ENCODE measurements at regions not wholly inside any gene's neighbourhood (a gene's known extent, or its start where the extent isn't known, plus 50 kb on each side); places are given as distances from the start of the nearest gene placed in this dataset.

DNA sequence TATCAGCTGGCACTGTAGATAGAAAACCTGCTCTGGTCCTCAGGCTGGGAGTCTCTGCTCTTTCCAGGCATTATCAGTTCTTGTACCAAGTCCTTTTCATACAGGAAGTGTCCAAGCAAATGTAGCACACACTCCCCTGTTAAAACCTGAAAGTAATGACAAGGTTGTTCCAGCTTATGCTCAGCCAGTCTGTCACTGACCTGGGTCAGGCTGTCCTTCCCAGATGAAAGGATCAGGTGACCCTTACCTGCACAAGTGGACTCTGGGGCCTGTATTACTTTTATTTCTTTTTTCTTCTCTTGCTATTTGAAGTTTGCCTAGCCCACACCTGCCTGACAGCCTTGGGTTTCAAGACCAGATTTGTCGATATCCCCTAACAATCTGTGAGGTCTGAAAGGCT lies 156.3 kb upstream of the SESN3 start:
- Histone ChIP-seq H3K27me3 (ENCODE audit: control insufficient read depth in 1 of 2, insufficient read depth in 2 of 2, low read length in 2 of 2) (no peaks in the 10 kb centered on the region), H3K27ac (ENCODE audit: low read length) (no peak overlapping the region), H3K9me3 (ENCODE audit: control insufficient read depth in 2 of 2, low read length in 2 of 2) (no peaks in the 10 kb centered on the region), H3K4me3 (ENCODE audit: low read length in 2 of 2) (no peak overlapping the region), H3K36me3 (ENCODE audit: control insufficient read depth in 2 of 2, insufficient read depth in 2 of 2, low read length in 2 of 2) (no peaks in the 10 kb centered on the region), H3K4me1 (ENCODE audit: control insufficient read depth, insufficient read depth, low read length) (no peaks in the 10 kb centered on the region), H3K9ac (ENCODE audit: low read length in 2 of 2) (no peak overlapping the region)

DNA sequence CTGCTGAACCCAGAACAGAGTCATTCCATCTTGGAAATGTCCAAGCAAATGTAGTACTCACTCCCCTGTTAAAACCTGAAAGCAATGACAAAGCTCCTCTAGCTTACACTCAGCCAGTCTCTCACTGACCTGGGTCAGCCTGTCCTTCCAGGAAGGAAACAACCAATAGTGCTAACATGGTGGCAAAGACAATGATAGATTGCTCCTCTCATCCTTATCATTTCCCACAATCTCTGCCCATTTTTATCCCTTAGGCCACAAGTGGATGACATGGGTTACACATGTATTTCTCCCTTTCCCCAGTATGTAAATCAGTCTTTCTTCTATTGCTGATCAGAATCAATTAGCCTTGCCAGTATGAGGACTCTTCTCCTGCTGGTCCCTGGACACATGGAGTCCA lies 154.6 kb upstream of the SESN3 start:
- Histone ChIP-seq H3K9ac (ENCODE audit: low read length in 2 of 2) (no peak overlapping the region), H3K27ac (ENCODE audit: low read length) (no peak overlapping the region), H3K36me3 (ENCODE audit: control insufficient read depth in 2 of 2, insufficient read depth in 2 of 2, low read length in 2 of 2) (no peaks in the 10 kb centered on the region), H3K4me3 (ENCODE audit: low read length in 2 of 2) (no peak overlapping the region), H3K9me3 (ENCODE audit: control insufficient read depth in 2 of 2, low read length in 2 of 2) (no peaks in the 10 kb centered on the region), H3K27me3 (ENCODE audit: control insufficient read depth in 1 of 2, insufficient read depth in 2 of 2, low read length in 2 of 2) (no peaks in the 10 kb centered on the region), H3K4me1 (ENCODE audit: control insufficient read depth, insufficient read depth, low read length) (no peaks in the 10 kb centered on the region)

DNA sequence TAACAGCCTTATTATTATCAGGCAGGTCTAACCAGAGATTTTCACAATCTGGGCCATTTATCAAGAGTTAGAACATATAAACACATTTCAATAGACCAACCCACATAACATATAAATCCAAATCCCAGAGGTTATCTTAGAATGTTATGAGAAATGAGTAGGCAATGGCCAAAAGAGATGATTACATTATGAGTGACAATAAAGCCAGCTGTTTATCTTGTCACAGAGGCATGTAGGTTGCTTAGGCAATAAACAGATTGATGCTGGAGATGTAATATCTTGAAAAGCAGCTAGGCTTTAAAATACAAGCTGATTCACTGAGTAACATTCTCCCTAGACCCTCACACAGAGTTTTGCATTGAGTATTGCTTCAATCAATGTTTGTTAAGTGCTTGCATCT lies 148.5 kb upstream of the SESN3 start:
- H3K9ac ChIP-seq (ENCODE audit: low read length in 2 of 2) = no peak overlapping the region
- no peaks in the 10 kb centered on the region for H3K27me3 ChIP-seq (ENCODE audit: control insufficient read depth in 1 of 2, insufficient read depth in 2 of 2, low read length in 2 of 2)
- H3K4me1 ChIP-seq (ENCODE audit: control insufficient read depth, insufficient read depth, low read length) = no peaks in the 10 kb centered on the region
- H3K4me3 ChIP-seq (ENCODE audit: low read length in 2 of 2) = no peak overlapping the region
- no peaks in the 10 kb centered on the region for H3K36me3 ChIP-seq (ENCODE audit: control insufficient read depth in 2 of 2, insufficient read depth in 2 of 2, low read length in 2 of 2)
- H3K9me3 ChIP-seq (ENCODE audit: control insufficient read depth in 2 of 2, low read length in 2 of 2) = no peaks in the 10 kb centered on the region
- no peak overlapping the region for H3K27ac ChIP-seq (ENCODE audit: low read length)

DNA sequence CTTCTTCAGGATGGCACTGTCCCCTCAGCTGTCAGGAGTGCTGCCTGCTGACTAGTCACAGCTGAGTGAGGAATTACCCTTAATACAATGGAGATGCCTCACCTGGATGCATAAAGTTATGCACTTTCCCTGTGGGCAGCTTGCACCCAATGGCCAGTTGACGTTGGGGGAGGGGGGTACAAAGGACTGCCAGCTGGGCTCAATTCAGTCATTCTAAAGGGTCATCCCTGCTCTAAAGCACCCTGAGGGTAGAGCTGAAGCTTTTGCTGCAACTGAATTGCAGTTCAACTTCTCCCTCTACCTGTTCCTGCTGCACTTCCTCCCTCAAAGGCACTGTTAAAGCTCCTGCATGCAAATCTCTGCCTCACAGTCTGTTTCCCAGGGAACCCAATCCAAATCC lies 147.8 kb upstream of the SESN3 start:
- Histone ChIP-seq H3K4me1 (ENCODE audit: control insufficient read depth, insufficient read depth, low read length) (no peaks in the 10 kb centered on the region), H3K4me3 (ENCODE audit: low read length in 2 of 2) (no peak overlapping the region), H3K9ac (ENCODE audit: low read length in 2 of 2) (no peak overlapping the region), H3K27me3 (ENCODE audit: control insufficient read depth in 1 of 2, insufficient read depth in 2 of 2, low read length in 2 of 2) (no peaks in the 10 kb centered on the region), H3K36me3 (ENCODE audit: control insufficient read depth in 2 of 2, insufficient read depth in 2 of 2, low read length in 2 of 2) (no peaks in the 10 kb centered on the region), H3K9me3 (ENCODE audit: control insufficient read depth in 2 of 2, low read length in 2 of 2) (no peaks in the 10 kb centered on the region), H3K27ac (ENCODE audit: low read length) (no peak overlapping the region)

DNA sequence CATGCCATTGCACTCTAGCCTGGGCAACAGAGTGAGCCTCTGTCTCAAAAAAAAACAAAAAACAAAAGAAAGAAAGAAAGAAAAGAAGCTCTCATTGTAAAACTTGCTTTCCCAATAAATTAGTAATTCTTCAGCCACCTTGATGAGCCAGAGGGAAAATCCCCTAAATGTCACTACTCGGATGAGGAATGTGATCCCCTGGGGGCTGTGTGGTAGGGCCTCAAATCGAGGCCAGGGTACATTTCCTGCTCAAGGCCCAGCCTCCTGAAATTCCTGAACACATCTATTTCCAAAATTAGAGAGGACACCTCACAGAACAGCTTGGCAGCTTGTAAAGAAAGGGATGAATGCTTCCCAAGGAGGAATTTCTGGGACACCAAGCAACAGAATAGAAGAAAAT lies 147.1 kb upstream of the SESN3 start:
- H3K4me3 ChIP-seq (ENCODE audit: low read length in 2 of 2) = no peak overlapping the region
- H3K9ac ChIP-seq (ENCODE audit: low read length in 2 of 2) = no peak overlapping the region
- no peaks in the 10 kb centered on the region for H3K4me1 ChIP-seq (ENCODE audit: control insufficient read depth, insufficient read depth, low read length)
- H3K27me3 ChIP-seq (ENCODE audit: control insufficient read depth in 1 of 2, insufficient read depth in 2 of 2, low read length in 2 of 2) = no peaks in the 10 kb centered on the region
- H3K27ac ChIP-seq (ENCODE audit: low read length) = no peak overlapping the region
- H3K36me3 ChIP-seq (ENCODE audit: control insufficient read depth in 2 of 2, insufficient read depth in 2 of 2, low read length in 2 of 2) = no peaks in the 10 kb centered on the region
- H3K9me3 ChIP-seq (ENCODE audit: control insufficient read depth in 2 of 2, low read length in 2 of 2) = no peaks in the 10 kb centered on the region

DNA sequence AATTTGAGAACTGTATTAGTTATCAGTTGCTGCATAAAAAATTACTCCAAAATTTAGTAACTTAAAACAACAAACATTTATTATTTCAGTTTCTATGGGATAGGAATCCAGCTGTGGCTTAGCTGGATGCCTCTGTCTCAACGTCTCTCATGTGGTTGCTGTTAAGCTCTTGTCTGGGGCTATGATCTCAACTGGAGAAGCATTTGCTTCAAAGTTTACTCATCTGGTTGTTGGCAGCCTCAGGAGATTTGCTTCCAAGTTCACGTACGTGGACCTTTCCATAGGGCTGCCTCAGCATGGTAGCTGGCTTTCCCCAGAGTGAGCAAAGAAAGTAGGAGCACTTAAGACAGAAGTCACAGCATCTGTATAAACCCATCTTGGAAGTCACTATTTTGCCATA lies 144.9 kb upstream of the SESN3 start:
- no peaks in the 10 kb centered on the region for H3K27me3 ChIP-seq (ENCODE audit: control insufficient read depth in 1 of 2, insufficient read depth in 2 of 2, low read length in 2 of 2)
- H3K9ac ChIP-seq (ENCODE audit: low read length in 2 of 2) = no peak overlapping the region
- H3K4me3 ChIP-seq (ENCODE audit: low read length in 2 of 2) = no peak overlapping the region

DNA sequence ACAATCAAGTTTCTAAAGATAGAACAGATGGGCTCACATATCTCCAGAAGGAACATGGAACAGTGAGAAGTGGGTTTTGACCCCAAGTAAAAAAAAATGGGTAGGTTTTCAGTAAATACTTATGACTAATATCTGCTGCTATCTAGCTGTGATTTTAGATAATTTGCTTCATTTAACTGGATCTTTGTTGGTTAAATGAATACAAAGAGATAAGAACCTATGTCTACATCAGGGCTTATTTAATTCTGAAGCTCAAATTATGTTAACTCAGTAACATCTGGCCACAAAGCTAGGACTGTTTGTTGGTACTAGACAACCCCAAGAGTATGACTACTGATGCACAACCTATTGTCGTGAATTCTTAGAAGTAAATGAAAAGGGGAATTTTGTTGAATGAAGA lies 144.4 kb upstream of the SESN3 start:
- Histone ChIP-seq H3K27ac (ENCODE audit: low read length) (no peak overlapping the region), H3K36me3 (ENCODE audit: control insufficient read depth in 2 of 2, insufficient read depth in 2 of 2, low read length in 2 of 2) (no peaks in the 10 kb centered on the region), H3K9ac (ENCODE audit: low read length in 2 of 2) (no peak overlapping the region), H3K27me3 (ENCODE audit: control insufficient read depth in 1 of 2, insufficient read depth in 2 of 2, low read length in 2 of 2) (no peaks in the 10 kb centered on the region), H3K9me3 (ENCODE audit: control insufficient read depth in 2 of 2, low read length in 2 of 2) (no peaks in the 10 kb centered on the region), H3K4me1 (ENCODE audit: control insufficient read depth, insufficient read depth, low read length) (no peaks in the 10 kb centered on the region), H3K4me3 (ENCODE audit: low read length in 2 of 2) (no peak overlapping the region)

More for the DNA sequence above, 144.9 kb upstream of the SESN3 start:
- Histone ChIP-seq H3K27ac (ENCODE audit: low read length) (no peak overlapping the region), H3K36me3 (ENCODE audit: control insufficient read depth in 2 of 2, insufficient read depth in 2 of 2, low read length in 2 of 2) (no peaks in the 10 kb centered on the region), H3K4me1 (ENCODE audit: control insufficient read depth, insufficient read depth, low read length) (no peaks in the 10 kb centered on the region), H3K9me3 (ENCODE audit: control insufficient read depth in 2 of 2, low read length in 2 of 2) (no peaks in the 10 kb centered on the region)

DNA sequence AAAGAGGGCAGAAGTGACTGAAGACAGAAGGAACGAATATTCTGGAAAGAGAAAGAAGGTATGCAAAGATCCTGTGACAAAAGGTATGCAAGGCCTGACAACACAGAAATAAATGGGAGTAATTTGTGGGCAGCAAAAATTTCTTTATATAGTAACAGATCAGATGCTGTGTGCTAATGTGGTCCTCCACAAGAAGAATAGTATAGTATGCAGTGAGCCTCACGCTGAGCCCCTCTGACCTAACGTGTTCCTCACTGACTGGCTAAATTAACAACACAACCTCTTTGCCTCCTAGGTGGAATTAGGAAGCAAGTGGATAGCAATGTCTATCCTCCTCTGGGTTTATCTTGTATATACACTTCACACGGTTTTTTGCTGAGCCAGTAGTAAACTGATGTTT lies 143.1 kb upstream of the SESN3 start:
- H3K36me3 ChIP-seq (ENCODE audit: control insufficient read depth in 2 of 2, insufficient read depth in 2 of 2, low read length in 2 of 2) = no peaks in the 10 kb centered on the region
- no peak overlapping the region for H3K9ac ChIP-seq (ENCODE audit: low read length in 2 of 2)
- no peaks in the 10 kb centered on the region for H3K4me1 ChIP-seq (ENCODE audit: control insufficient read depth, insufficient read depth, low read length)
- no peaks in the 10 kb centered on the region for H3K27me3 ChIP-seq (ENCODE audit: control insufficient read depth in 1 of 2, insufficient read depth in 2 of 2, low read length in 2 of 2)
- H3K27ac ChIP-seq (ENCODE audit: low read length) = no peak overlapping the region
- no peaks in the 10 kb centered on the region for H3K9me3 ChIP-seq (ENCODE audit: control insufficient read depth in 2 of 2, low read length in 2 of 2)
- H3K4me3 ChIP-seq (ENCODE audit: low read length in 2 of 2) = no peak overlapping the region

DNA sequence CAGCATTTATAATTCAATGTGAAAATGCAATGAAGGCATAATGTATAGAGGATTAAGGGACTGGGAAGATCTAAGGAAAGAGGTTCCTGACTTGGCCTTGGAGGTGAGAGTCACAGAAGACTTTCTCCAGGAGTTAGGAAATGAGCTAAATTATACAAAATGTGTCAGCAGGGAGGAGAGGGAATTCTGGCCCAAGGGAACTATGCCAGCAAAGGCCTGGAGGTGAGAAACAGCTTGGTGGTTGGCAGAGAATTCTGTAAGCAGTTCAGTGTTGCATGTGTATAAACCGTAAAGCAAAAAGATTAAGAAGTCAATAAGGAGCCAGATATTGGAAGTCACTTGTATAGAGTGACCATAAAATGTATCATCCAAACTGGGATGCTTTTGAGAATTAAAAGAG lies 142.2 kb upstream of the SESN3 start:
- H3K27ac ChIP-seq (ENCODE audit: low read length) = no peak overlapping the region
- no peaks in the 10 kb centered on the region for H3K9me3 ChIP-seq (ENCODE audit: control insufficient read depth in 2 of 2, low read length in 2 of 2)
- H3K9ac ChIP-seq (ENCODE audit: low read length in 2 of 2) = no peak overlapping the region
- H3K4me1 ChIP-seq (ENCODE audit: control insufficient read depth, insufficient read depth, low read length) = no peaks in the 10 kb centered on the region
- H3K36me3 ChIP-seq (ENCODE audit: control insufficient read depth in 2 of 2, insufficient read depth in 2 of 2, low read length in 2 of 2) = no peaks in the 10 kb centered on the region
- H3K27me3 ChIP-seq (ENCODE audit: control insufficient read depth in 1 of 2, insufficient read depth in 2 of 2, low read length in 2 of 2) = no peaks in the 10 kb centered on the region
- no peak overlapping the region for H3K4me3 ChIP-seq (ENCODE audit: low read length in 2 of 2)

DNA sequence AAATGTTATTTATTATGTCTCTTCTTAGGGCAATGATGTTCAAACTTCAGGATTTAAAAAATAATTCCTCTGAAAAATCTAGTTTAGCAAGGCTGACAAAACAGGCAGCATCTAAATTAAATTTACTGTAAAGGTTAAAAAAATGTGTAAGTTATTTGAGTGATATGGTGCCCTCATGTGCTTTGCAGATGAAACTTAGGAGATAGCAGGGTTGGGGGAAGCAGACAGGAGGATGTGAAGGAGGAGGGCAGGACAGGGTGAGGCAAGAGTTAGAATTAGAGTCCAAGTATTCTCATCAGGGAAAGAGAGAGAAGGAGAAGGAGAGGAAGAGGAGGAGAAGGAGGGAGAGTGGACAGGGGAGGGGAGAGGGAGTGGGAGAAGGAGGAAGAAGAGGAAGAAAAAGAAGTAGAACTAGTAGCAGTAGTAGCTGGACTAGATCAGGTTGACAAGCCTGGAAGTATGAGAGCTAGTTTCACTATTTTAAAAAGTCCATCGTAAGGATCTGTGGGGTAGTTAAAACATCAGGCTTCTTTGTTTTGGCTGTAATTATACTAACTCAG lies 141.2 kb upstream of the SESN3 start:
- Histone ChIP-seq H3K27me3 (ENCODE audit: control insufficient read depth in 1 of 2, insufficient read depth in 2 of 2, low read length in 2 of 2) (no peaks in the 10 kb centered on the region), H3K36me3 (ENCODE audit: control insufficient read depth in 2 of 2, insufficient read depth in 2 of 2, low read length in 2 of 2) (no peaks in the 10 kb centered on the region), H3K27ac (ENCODE audit: low read length) (no peak overlapping the region), H3K9ac (ENCODE audit: low read length in 2 of 2) (no peak overlapping the region), H3K4me1 (ENCODE audit: control insufficient read depth, insufficient read depth, low read length) (no peaks in the 10 kb centered on the region), H3K9me3 (ENCODE audit: control insufficient read depth in 2 of 2, low read length in 2 of 2) (no peaks in the 10 kb centered on the region), H3K4me3 (ENCODE audit: low read length in 2 of 2) (no peak overlapping the region)

DNA sequence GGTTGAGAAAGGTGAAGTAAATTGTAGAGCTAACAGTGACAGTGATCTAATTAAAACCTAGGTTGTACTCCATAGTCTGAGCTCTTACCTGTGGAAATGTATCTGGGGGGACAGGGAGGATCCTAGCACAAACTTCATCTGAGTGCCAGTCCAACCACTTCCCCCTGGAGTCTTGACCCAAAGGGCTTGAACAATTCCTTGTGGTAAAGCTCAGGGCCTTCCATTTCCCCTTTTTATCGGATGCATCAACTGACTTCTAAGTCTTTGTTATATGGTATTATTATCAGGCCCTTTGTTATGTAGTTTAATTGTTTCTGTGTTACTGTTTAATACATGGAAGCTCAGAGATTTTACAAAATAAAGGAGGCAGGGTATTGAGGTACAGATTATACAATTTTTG lies 140.2 kb upstream of the SESN3 start:
- Histone ChIP-seq H3K36me3 (ENCODE audit: control insufficient read depth in 2 of 2, insufficient read depth in 2 of 2, low read length in 2 of 2) (no peaks in the 10 kb centered on the region), H3K9ac (ENCODE audit: low read length in 2 of 2) (no peak overlapping the region), H3K4me3 (ENCODE audit: low read length in 2 of 2) (no peak overlapping the region), H3K9me3 (ENCODE audit: control insufficient read depth in 2 of 2, low read length in 2 of 2) (no peaks in the 10 kb centered on the region), H3K27me3 (ENCODE audit: control insufficient read depth in 1 of 2, insufficient read depth in 2 of 2, low read length in 2 of 2) (no peaks in the 10 kb centered on the region), H3K27ac (ENCODE audit: low read length) (no peak overlapping the region), H3K4me1 (ENCODE audit: control insufficient read depth, insufficient read depth, low read length) (no peaks in the 10 kb centered on the region)
